A549 (cell line): ENCODE measurements at regions not wholly inside any gene's neighbourhood (a gene's known extent, or its start where the extent isn't known, plus 50 kb on each side); places are given as distances from the start of the nearest gene placed in this dataset.

Source experiments
- CTCF ChIP-seq: fragments of >200 bp; sonication (Bioruptor Twin); formaldehyde crosslinking; IDR thresholded peaks from 3 replicates; pipeline ENCODE4 v1.5.1; 2016
- POLR2A ChIP-seq: IDR thresholded peaks from 2 replicates; pipeline ENCODE4 v1.6.1; 2012; ENCODE audit warnings: mild to moderate bottlenecking, low read length

GRCh38 chr18:67411116-67411515, 105.4 kb downstream of the DSEL start:
- TF ChIP-seq CTCF (no peak), POLR2A (no peak)
